Upper lobe of left lung (tissue), 4 donors: ENCODE measurements at regions not wholly inside any gene's neighbourhood (a gene's known extent, or its start where the extent isn't known, plus 50 kb on each side); places are given as distances from the start of the nearest gene placed in this dataset.
"Not testable (repeated sequence)": the region's sequence is repeated elsewhere in the genome, so short reads cannot be mapped to it uniquely, and the experiment has no call there.

ENCODE experiments used
- CTCF ChIP-seq, 6 experiments: fragments of 450-650 bp in 4 of 6; fragments of 200-600 bp in 2 of 6; sonication (generic) in 2 of 6; IDR thresholded peaks; one replicate each; pipeline ENCODE4 v1.5.1; 2016 to 2019; ENCODE audit warnings: antibody characterized with exemption in 6 of 6
- EP300 ChIP-seq, 4 donors: sonication (generic); formaldehyde crosslinking; IDR thresholded peaks; one replicate each; pipeline ENCODE4 v1.5.1; 2017; ENCODE audit warnings: antibody characterized with exemption in 4 of 4, control low read depth in 2 of 4
- POLR2A ChIP-seq, 4 donors: fragments of 450-650 bp; IDR thresholded peaks; one replicate each; pipeline ENCODE4 v1.5.1; 2016 to 2017; ENCODE audit warnings: antibody characterized with exemption in 4 of 4, mild to moderate bottlenecking in 2 of 4
- POLR2AphosphoS5 ChIP-seq, 2 donors: sonication (generic); formaldehyde crosslinking; IDR thresholded peaks; one replicate each; pipeline ENCODE4 v1.5.1; 2017; ENCODE audit warnings: antibody characterized with exemption in 2 of 2

GRCh38 chrX:94862470-94862869 lies 1188.5 kb downstream of the FAM133A start:
- not testable (repeated sequence) for TF ChIP-seq EP300, POLR2A, CTCF, POLR2AphosphoS5 (IDR thresholded peaks at IDR 0.05)
